ENCODE measurements at regions not wholly inside any gene's neighbourhood (a gene's known extent, or its start where the extent isn't known, plus 50 kb on each side); places are given as distances from the start of the nearest gene placed in this dataset.

GRCh38 chr2:239456940-239457339 lies 56.1 kb upstream of the HDAC4 start:
- peaks cover 22 to 31% (median 31%) of the 10 kb centered on the region in 3 donors for H3K27me3 Mint-ChIP-seq (ENCODE audit: low read depth in 3 of 3)
- H3K4me3 Mint-ChIP-seq, result no peak overlapping the region
- H3K4me1 Mint-ChIP-seq, result peaks cover 2% of the 10 kb centered on the region
- Histone ChIP-seq H2AFZ (ENCODE audit: insufficient read depth, low read depth, low read length, poor library complexity, severe bottlenecking) (no peak overlapping the region), H4K20me1 (ENCODE audit: insufficient read depth, low read length) (no peaks in the 10 kb centered on the region), H3K4me2 (replicated peaks; ENCODE audit: extremely low read depth, low read length, poor library complexity, severe bottlenecking) (no peak overlapping the region), H3K9ac (ENCODE audit: insufficient read depth, low read length, poor library complexity, severe bottlenecking) (no peak overlapping the region), H3K4me1 (ENCODE audit: control insufficient read depth in 1 of 2, insufficient read depth in 2 of 2, low read length in 2 of 2) (no peaks in the 10 kb centered on the region), H3K27ac (ENCODE audit: low read depth in 1 of 2, low read length in 2 of 2) (no peak overlapping the region), H3K79me2 (ENCODE audit: insufficient read depth, low read length) (no peaks in the 10 kb centered on the region), H3K36me3 (replicated peaks in 1 of 2; ENCODE audit: control insufficient read depth in 1 of 2, insufficient read depth in 2 of 2, low read length in 2 of 2) (no peaks in the 10 kb centered on the region), H3K9me3 (replicated peaks in 1 of 2; ENCODE audit: control insufficient read depth in 1 of 2, insufficient read depth in 1 of 2, low read length in 2 of 2) (no peaks in the 10 kb centered on the region), H3K27me3 (ENCODE audit: control insufficient read depth in 2 of 2, insufficient read depth in 2 of 2, low read length in 2 of 2) (peaks cover 0 to 2% of the 10 kb centered on the region in 2 donors), H3K4me3 (replicated peaks in 1 of 3; ENCODE audit: low read depth in 2 of 3, low read length in 3 of 3) (no peak overlapping the region)
- no peak overlapping the region for H3K27ac Mint-ChIP-seq
- H3K9me3 Mint-ChIP-seq, result peaks cover 7 to 16% (median 11%) of the 10 kb centered on the region in 7 donors
- 100% methylated on average over 2 of the region's 5 CpGs for WGBS (ENCODE audit: insufficient coverage)
- no peak for DNase-seq
- intact Hi-C loops (cut with micrococcal nuclease), result no loop called here
- H3K36me3 Mint-ChIP-seq, result no peaks in the 10 kb centered on the region
- TF ChIP-seq CTCF (IDR thresholded peaks at IDR 0.05), result no peak

GRCh38 chr2:239455436-239456203 lies 54.8 kb upstream of the HDAC4 start:
- Mint-ChIP-seq H3K4me1 (peaks cover 2% of the 10 kb centered on the region), H3K36me3 (no peaks in the 10 kb centered on the region), H3K9me3 (peaks cover 9 to 22% (median 16%) of the 10 kb centered on the region in 7 donors), H3K27ac (no peak overlapping the region), H3K4me3 (peak overlapping the region in 1 of 2 donors; percentile 5), H3K27me3 (ENCODE audit: low read depth in 3 of 3) (peaks cover 22 to 36% (median 31%) of the 10 kb centered on the region in 3 donors)
- Histone ChIP-seq H3K4me2 (replicated peaks; ENCODE audit: extremely low read depth, low read length, poor library complexity, severe bottlenecking) (no peak overlapping the region), H3K27ac (ENCODE audit: low read depth in 1 of 2, low read length in 2 of 2) (no peak overlapping the region), H2AFZ (ENCODE audit: insufficient read depth, low read depth, low read length, poor library complexity, severe bottlenecking) (no peak overlapping the region), H3K4me1 (ENCODE audit: control insufficient read depth in 1 of 2, insufficient read depth in 2 of 2, low read length in 2 of 2) (no peaks in the 10 kb centered on the region), H3K9ac (ENCODE audit: insufficient read depth, low read length, poor library complexity, severe bottlenecking) (no peak overlapping the region), H3K27me3 (ENCODE audit: control insufficient read depth in 2 of 2, insufficient read depth in 2 of 2, low read length in 2 of 2) (peaks cover 0 to 5% of the 10 kb centered on the region in 2 donors), H3K79me2 (ENCODE audit: insufficient read depth, low read length) (no peaks in the 10 kb centered on the region), H4K20me1 (ENCODE audit: insufficient read depth, low read length) (no peaks in the 10 kb centered on the region), H3K4me3 (replicated peaks in 1 of 3; ENCODE audit: low read depth in 2 of 3, low read length in 3 of 3) (no peak overlapping the region), H3K36me3 (replicated peaks in 1 of 2; ENCODE audit: control insufficient read depth in 1 of 2, insufficient read depth in 2 of 2, low read length in 2 of 2) (no peaks in the 10 kb centered on the region), H3K9me3 (replicated peaks in 1 of 2; ENCODE audit: control insufficient read depth in 1 of 2, insufficient read depth in 1 of 2, low read length in 2 of 2) (no peaks in the 10 kb centered on the region)
- intact Hi-C loops (cut with micrococcal nuclease), result no loop called here
- WGBS (ENCODE audit: insufficient coverage), result 94% methylated on average over 16 of the region's 17 CpGs
- no peak for TF ChIP-seq CTCF (IDR thresholded peaks at IDR 0.05)
- DNase-seq, result no peak
